ENCODE measurements at regions not wholly inside any gene's neighbourhood (a gene's known extent, or its start where the extent isn't known, plus 50 kb on each side); places are given as distances from the start of the nearest gene placed in this dataset.

DNA sequence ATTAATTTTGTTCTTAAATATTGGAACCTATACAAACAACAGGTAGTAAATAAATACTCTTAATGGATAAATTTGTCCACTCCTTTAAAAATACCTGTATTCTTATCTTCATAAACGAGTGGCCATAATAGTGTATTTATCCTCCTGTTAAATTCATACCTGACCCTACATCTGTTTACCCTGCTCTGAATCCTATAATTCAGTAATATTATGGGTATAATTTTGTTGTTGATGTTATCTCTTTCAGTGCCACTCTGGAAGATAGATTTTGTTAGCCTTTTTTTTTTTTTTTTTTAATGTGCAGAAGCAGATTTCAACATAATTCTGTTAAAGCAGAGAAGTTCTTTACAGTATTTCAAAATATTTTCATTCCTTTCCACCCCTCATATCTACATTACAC is 1337.9 kb downstream of the PLA2G4A start:
- Histone ChIP-seq H4K20me1 (ENCODE audit: insufficient read depth, low read length) (no peaks in the 10 kb centered on the region), H3K9me2 (ENCODE audit: insufficient read depth, low read length) (no peaks in the 10 kb centered on the region), H3K79me2 (ENCODE audit: insufficient read depth, low read depth, low read length) (no peaks in the 10 kb centered on the region), H2AFZ (ENCODE audit: low read length) (no peak overlapping the region), H3K4me3 (ENCODE audit: low read depth, low read length, poor library complexity, severe bottlenecking) (no peak overlapping the region), H3K4me1 (ENCODE audit: insufficient read depth, low read length, poor library complexity, severe bottlenecking) (no peaks in the 10 kb centered on the region), H3K36me3 (ENCODE audit: insufficient read depth, low read length) (no peaks in the 10 kb centered on the region), H3K9me3 (ENCODE audit: low read length) (no peaks in the 10 kb centered on the region), H3K27ac (ENCODE audit: low read depth, low read length, poor library complexity, severe bottlenecking) (no peak overlapping the region), H3K4me2 (ENCODE audit: low read length) (no peak overlapping the region)
- DNase-seq (ENCODE audit: low spot score) = no peak
- intact Hi-C loops (cut with micrococcal nuclease; ENCODE audit: unreplicated experiment) = no loop called here
- CTCF ChIA-PET (ENCODE audit: unreplicated experiment) = no interaction called here
- TF ChIP-seq, protein P1, sequence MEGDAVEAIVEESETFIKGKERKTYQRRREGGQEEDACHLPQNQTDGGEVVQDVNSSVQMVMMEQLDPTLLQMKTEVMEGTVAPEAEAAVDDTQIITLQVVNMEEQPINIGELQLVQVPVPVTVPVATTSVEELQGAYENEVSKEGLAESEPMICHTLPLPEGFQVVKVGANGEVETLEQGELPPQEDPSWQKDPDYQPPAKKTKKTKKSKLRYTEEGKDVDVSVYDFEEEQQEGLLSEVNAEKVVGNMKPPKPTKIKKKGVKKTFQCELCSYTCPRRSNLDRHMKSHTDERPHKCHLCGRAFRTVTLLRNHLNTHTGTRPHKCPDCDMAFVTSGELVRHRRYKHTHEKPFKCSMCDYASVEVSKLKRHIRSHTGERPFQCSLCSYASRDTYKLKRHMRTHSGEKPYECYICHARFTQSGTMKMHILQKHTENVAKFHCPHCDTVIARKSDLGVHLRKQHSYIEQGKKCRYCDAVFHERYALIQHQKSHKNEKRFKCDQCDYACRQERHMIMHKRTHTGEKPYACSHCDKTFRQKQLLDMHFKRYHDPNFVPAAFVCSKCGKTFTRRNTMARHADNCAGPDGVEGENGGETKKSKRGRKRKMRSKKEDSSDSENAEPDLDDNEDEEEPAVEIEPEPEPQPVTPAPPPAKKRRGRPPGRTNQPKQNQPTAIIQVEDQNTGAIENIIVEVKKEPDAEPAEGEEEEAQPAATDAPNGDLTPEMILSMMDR (conservative IDR thresholded peaks at IDR 0.05; ENCODE audit: low read length) = no peak
- TF ChIP-seq EZH2phosphoT487 (IDR thresholded peaks at IDR 0.05; ENCODE audit: borderline replicate concordance, low read depth, low read length) = no peak
- POLR2A ChIA-PET = interaction anchor here (0.6 kb wide), 1 partner anchor 13 kb away, joined by 3 read pairs; no protein-coding TSS in a partner anchor
- no TSS peak for BruUV-seq (replicated peaks)

DNA sequence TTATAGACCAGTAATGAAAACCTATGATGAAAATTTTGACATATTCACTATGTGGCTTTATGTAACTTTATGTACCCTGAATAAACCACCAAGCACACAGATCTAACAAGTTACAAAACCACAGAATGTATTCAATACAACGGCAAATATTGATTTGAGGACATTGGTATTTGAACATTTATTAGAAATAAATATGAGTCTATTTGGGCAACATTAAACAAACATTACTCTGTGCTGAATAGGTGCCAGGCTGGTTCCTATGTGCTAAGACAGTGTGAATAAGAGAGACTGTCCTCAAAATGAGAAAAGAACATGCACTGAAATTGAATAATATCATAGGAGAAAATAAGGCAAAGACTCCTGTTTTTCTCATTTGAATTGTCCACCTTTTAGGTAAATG is 1341.2 kb downstream of the PLA2G4A start:
- no peaks in the 10 kb centered on the region for H3K4me1 ChIP-seq (ENCODE audit: insufficient read depth, low read length, poor library complexity, severe bottlenecking)
- POLR2A ChIA-PET = no interaction called here

DNA sequence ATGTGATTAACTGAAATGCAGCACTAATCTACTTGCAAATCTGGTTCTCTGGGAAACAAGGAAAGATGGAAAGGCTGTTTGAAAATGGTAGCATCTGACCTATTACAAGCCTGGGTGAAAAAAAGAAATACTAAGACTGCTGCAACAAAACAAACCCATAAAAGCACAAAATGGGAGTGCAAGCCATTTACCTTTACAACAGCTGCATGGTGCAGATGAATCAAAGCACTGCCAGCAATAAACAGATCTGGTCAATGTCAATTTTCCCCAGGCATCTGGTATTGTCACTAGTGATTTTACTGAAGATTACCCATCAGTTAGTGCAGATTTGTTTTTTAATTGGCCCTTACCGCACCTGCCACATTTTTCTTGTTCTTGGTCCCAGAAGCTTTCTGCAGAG is 1341.7 kb downstream of the PLA2G4A start:
- no peak overlapping the region for H3K4me3 ChIP-seq (ENCODE audit: low read depth, low read length, poor library complexity, severe bottlenecking)
- H3K79me2 ChIP-seq (ENCODE audit: insufficient read depth, low read depth, low read length) = no peaks in the 10 kb centered on the region
- ChIA-PET CTCF (ENCODE audit: unreplicated experiment) (no interaction called here), POLR2A (no interaction called here)
- no peaks in the 10 kb centered on the region for H3K4me1 ChIP-seq (ENCODE audit: insufficient read depth, low read length, poor library complexity, severe bottlenecking)
- H4K20me1 ChIP-seq (ENCODE audit: insufficient read depth, low read length) = no peaks in the 10 kb centered on the region
- no peaks in the 10 kb centered on the region for H3K36me3 ChIP-seq (ENCODE audit: insufficient read depth, low read length)
- H2AFZ ChIP-seq (ENCODE audit: low read length) = no peak overlapping the region
- no TSS peak for BruUV-seq (replicated peaks)
- intact Hi-C loops (cut with micrococcal nuclease; ENCODE audit: unreplicated experiment) = no loop called here
- no peak overlapping the region for H3K4me2 ChIP-seq (ENCODE audit: low read length)
- no peak for DNase-seq (ENCODE audit: low spot score)
- no peak overlapping the region for H3K27ac ChIP-seq (ENCODE audit: low read depth, low read length, poor library complexity, severe bottlenecking)
- no peaks in the 10 kb centered on the region for H3K9me3 ChIP-seq (ENCODE audit: low read length)
- no peaks in the 10 kb centered on the region for H3K9me2 ChIP-seq (ENCODE audit: insufficient read depth, low read length)
- TF ChIP-seq, protein P1 (conservative IDR thresholded peaks at IDR 0.05; ENCODE audit: low read length) = no peak
- TF ChIP-seq EZH2phosphoT487 (IDR thresholded peaks at IDR 0.05; ENCODE audit: borderline replicate concordance, low read depth, low read length) = no peak

More for the DNA sequence above, 1341.2 kb downstream of the PLA2G4A start:
- Histone ChIP-seq H3K79me2 (ENCODE audit: insufficient read depth, low read depth, low read length) (no peaks in the 10 kb centered on the region), H3K9me2 (ENCODE audit: insufficient read depth, low read length) (no peaks in the 10 kb centered on the region), H3K4me3 (ENCODE audit: low read depth, low read length, poor library complexity, severe bottlenecking) (no peak overlapping the region), H3K27ac (ENCODE audit: low read depth, low read length, poor library complexity, severe bottlenecking) (no peak overlapping the region), H3K9me3 (ENCODE audit: low read length) (no peaks in the 10 kb centered on the region), H2AFZ (ENCODE audit: low read length) (no peak overlapping the region), H3K36me3 (ENCODE audit: insufficient read depth, low read length) (no peaks in the 10 kb centered on the region), H4K20me1 (ENCODE audit: insufficient read depth, low read length) (no peaks in the 10 kb centered on the region), H3K4me2 (ENCODE audit: low read length) (no peak overlapping the region)
- TF ChIP-seq EZH2phosphoT487 (IDR thresholded peaks at IDR 0.05; ENCODE audit: borderline replicate concordance, low read depth, low read length) = no peak
- TF ChIP-seq, protein P1 (conservative IDR thresholded peaks at IDR 0.05; ENCODE audit: low read length) = no peak
- DNase-seq (ENCODE audit: low spot score) = no peak
- BruUV-seq (replicated peaks) = no TSS peak
- intact Hi-C loops (cut with micrococcal nuclease; ENCODE audit: unreplicated experiment) = no loop called here
- CTCF ChIA-PET (ENCODE audit: unreplicated experiment) = no interaction called here

Data from OCI-LY7 (cell line).